Activated B cell treated with CpG ODN at 0.5 μM for 24 hours (primary cell): ENCODE measurements at regions not wholly inside any gene's neighbourhood (a gene's known extent, or its start where the extent isn't known, plus 50 kb on each side); places are given as distances from the start of the nearest gene placed in this dataset.

Source experiments
- ATAC-seq: fragments of 200-7000 bp; cut with Tn5 transposase; one replicate; pipeline ENCODE4 v1.10.0; 2021; ENCODE audit warnings: low read depth, mild to moderate bottlenecking, moderate library complexity
- CTCF ChIA-PET: fragments of 350-600 bp; sonication (Branson Sonifier 250); formaldehyde crosslinking; loops from one replicate; lab custom pipeline; 2021; ENCODE audit warnings: antibody characterized with exemption; lab: Charles Lee
- POLR2A ChIA-PET: fragments of 350-600 bp; sonication (Branson Sonifier 250); formaldehyde crosslinking; loops from one replicate; lab custom pipeline; 2021; ENCODE audit warnings: antibody characterized with exemption; lab: Charles Lee
- DNase-seq: peaks from one replicate; pipeline ENCODE4 v3.0.0; 2022
- H3K27ac Mint-ChIP-seq: one replicate; pipeline ENCODE4 v1.8.0; 2020; ENCODE audit warnings: mixed read lengths
- H3K27me3 Mint-ChIP-seq: one replicate; pipeline ENCODE4 v1.8.0; 2021; ENCODE audit warnings: mixed read lengths
- H3K36me3 Mint-ChIP-seq: one replicate; pipeline ENCODE4 v1.8.0; 2021; ENCODE audit warnings: low read depth, mixed read lengths
- H3K4me1 Mint-ChIP-seq: one replicate; pipeline ENCODE4 v1.8.0; 2021; ENCODE audit warnings: mixed read lengths
- H3K4me3 Mint-ChIP-seq: one replicate; pipeline ENCODE4 v1.8.0; 2020; ENCODE audit warnings: mild to moderate bottlenecking, mixed read lengths
- H3K9me3 Mint-ChIP-seq: one replicate; pipeline ENCODE4 v1.8.0; 2020; ENCODE audit warnings: mixed read lengths
- intact Hi-C: fragments of 100-400 bp; cut with micrococcal nuclease; formaldehyde crosslinking; loops from one replicate; pipeline ENCODE4 v1.15.1; 2024
- TF ChIP-seq, protein P1 (sequence below): fragments of 200-600 bp; IDR thresholded peaks from one replicate; pipeline ENCODE4 v1.8.0; 2022; ENCODE audit warnings: antibody characterized with exemption, mild to moderate bottlenecking

DNA sequence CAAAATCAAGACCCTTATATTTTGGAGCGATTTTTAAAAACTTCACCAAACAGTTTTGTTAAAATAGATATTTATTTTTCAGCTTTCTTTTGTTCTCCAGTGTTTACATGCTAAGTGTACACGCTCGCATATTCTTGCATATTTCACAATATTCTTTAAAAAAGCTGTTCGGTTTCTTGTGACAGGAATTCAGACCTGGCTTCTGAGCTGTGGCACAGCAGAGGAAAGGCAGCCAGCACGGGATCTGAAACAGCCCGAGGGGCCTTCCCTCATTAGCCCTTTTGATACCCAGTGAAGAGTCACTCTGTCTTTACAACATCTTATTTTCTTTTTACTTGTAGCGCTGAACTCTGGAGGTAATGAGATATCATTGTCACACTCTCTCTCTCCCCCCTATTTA is 234.0 kb downstream of the B3GLCT start:
- Mint-ChIP-seq H3K27me3 (peaks cover 7% of the 10 kb centered on the region), H3K4me1 (no peaks in the 10 kb centered on the region), H3K9me3 (no peaks in the 10 kb centered on the region), H3K36me3 (no peaks in the 10 kb centered on the region), H3K27ac (no peak overlapping the region), H3K4me3 (no peak overlapping the region)
- POLR2A ChIA-PET, result no interaction called here
- no peak for DNase-seq
- intact Hi-C loops, result loop anchor here (5.0 kb wide), 2 partner anchors 879 to 1009 kb away; no protein-coding TSS in a partner anchor
- TF ChIP-seq, protein P1, sequence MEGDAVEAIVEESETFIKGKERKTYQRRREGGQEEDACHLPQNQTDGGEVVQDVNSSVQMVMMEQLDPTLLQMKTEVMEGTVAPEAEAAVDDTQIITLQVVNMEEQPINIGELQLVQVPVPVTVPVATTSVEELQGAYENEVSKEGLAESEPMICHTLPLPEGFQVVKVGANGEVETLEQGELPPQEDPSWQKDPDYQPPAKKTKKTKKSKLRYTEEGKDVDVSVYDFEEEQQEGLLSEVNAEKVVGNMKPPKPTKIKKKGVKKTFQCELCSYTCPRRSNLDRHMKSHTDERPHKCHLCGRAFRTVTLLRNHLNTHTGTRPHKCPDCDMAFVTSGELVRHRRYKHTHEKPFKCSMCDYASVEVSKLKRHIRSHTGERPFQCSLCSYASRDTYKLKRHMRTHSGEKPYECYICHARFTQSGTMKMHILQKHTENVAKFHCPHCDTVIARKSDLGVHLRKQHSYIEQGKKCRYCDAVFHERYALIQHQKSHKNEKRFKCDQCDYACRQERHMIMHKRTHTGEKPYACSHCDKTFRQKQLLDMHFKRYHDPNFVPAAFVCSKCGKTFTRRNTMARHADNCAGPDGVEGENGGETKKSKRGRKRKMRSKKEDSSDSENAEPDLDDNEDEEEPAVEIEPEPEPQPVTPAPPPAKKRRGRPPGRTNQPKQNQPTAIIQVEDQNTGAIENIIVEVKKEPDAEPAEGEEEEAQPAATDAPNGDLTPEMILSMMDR, result no peak
- no peak for ATAC-seq
- CTCF ChIA-PET, result interaction anchor here (1.3 to 1.8 kb wide), 3 partner anchors 9 to 11 kb away, joined by 3 to 8 read pairs (median 4); no protein-coding TSS in a partner anchor

DNA sequence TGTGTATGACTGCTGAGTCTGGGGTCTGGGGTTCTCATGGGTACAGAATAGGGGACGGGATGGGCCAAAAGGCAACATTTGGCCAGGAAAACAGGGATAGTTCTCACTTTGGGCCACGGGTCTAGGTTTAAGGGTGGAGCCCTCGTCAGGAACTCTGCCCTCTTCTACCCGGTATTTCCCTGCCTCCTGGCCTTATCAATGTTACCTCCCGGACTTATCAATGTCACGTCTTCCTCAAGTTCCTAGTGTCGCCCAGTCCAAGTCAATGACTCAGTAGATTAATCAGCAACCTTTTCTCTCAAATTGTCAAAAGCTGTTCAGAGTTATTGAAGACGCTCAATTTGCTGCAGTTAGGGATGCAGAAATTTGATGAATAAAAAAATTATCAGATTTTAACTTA is 234.8 kb downstream of the B3GLCT start:
- DNase-seq (no peak), ATAC-seq (no peak)
- H3K27me3 Mint-ChIP-seq, result peaks cover 5% of the 10 kb centered on the region
- H3K36me3 Mint-ChIP-seq, result no peaks in the 10 kb centered on the region
- ChIA-PET CTCF (interaction anchor here (1.4 to 1.8 kb wide), 2 partner anchors 10 to 12 kb away, joined by 3 to 8 read pairs; no protein-coding TSS in a partner anchor), POLR2A (no interaction called here)
- H3K4me3 Mint-ChIP-seq, result no peak overlapping the region
- no peaks in the 10 kb centered on the region for H3K4me1 Mint-ChIP-seq
- no peaks in the 10 kb centered on the region for H3K9me3 Mint-ChIP-seq
- H3K27ac Mint-ChIP-seq, result no peak overlapping the region
- intact Hi-C loops, result loop anchor here (5.0 kb wide), 2 partner anchors 878 to 1008 kb away; no protein-coding TSS in a partner anchor
- TF ChIP-seq, protein P1, result no peak

DNA sequence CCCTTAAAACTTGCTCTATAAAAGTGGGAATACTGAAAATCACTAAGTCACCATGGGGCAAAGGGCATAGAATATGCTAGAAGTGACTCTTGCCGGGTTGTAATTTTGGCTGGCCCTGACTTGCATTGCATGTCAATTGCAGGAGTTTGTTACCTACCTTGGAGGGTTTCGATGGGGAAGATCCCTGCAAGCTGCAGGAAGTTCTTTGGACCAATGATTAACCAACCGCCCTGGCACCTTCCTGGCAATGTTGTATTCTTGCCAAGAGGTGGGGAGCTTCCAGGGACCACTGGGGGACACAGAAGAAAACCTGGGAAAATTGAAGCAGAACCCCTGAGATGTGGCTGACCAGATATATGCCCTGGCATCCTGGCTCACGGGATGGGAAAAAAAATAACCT is 235.8 kb downstream of the B3GLCT start:
- Mint-ChIP-seq H3K4me3 (no peak overlapping the region), H3K4me1 (no peaks in the 10 kb centered on the region), H3K27me3 (peaks cover 5% of the 10 kb centered on the region), H3K36me3 (no peaks in the 10 kb centered on the region), H3K27ac (no peak overlapping the region), H3K9me3 (no peaks in the 10 kb centered on the region)
- DNase-seq (no peak), ATAC-seq (no peak)
- ChIA-PET POLR2A (no interaction called here), CTCF (no interaction called here)
- TF ChIP-seq, protein P1, result no peak
- intact Hi-C loops, result no loop called here

DNA sequence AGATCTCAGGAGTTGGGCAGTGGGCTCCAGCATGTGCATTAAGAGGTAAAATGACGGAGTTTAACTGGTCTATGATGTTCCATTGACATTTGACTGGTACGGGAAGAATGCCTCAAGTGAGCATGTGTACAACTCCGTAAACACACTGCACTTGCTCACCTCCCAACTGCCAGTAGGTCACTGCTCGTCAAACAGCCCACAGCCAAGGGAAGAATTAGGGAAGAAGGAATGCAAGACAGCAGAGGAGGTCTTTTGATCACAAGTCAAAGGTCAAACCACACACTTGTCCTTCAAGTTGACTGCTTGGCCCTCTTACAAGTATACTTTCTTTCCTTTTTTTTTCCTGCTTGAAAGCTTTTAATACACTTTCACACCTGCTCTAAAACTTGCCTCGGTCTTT is 236.7 kb downstream of the B3GLCT start:
- H3K9me3 Mint-ChIP-seq, result no peaks in the 10 kb centered on the region
- no peak overlapping the region for H3K27ac Mint-ChIP-seq
- no peak for ATAC-seq
- TF ChIP-seq, protein P1, result no peak
- H3K4me3 Mint-ChIP-seq, result no peak overlapping the region
- no peaks in the 10 kb centered on the region for H3K4me1 Mint-ChIP-seq
- DNase-seq, result no peak
- ChIA-PET POLR2A (no interaction called here), CTCF (no interaction called here)
- intact Hi-C loops, result no loop called here
- H3K36me3 Mint-ChIP-seq, result no peaks in the 10 kb centered on the region
- peaks cover 8% of the 10 kb centered on the region for H3K27me3 Mint-ChIP-seq

DNA sequence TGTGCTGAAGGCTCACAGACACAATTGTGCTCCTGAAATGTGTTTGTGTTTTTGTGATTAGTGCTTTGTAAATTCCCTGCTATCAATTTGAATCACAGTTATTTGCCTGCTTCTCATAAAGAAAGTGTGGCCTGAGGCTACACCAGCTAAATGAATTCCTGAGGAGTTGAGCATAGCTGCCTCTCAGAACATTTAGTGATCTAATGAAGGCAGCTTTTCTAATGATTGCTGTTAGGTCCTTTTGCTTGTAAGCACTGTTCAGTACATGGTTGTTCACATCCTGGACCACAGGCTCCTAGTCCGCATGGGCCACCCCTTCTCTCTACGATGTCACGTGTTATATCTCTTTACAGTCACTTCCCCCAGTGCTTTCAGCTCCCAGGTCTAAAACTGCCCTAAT is 238.2 kb downstream of the B3GLCT start:
- no peak overlapping the region for H3K4me3 Mint-ChIP-seq
- H3K36me3 Mint-ChIP-seq, result no peaks in the 10 kb centered on the region
- CTCF ChIA-PET, result interaction anchor here (2.4 kb wide), 1 partner anchor 14 kb away, joined by 8 read pairs; no protein-coding TSS in a partner anchor
- peaks cover 6% of the 10 kb centered on the region for H3K27me3 Mint-ChIP-seq
- intact Hi-C loops, result no loop called here
- no peaks in the 10 kb centered on the region for H3K4me1 Mint-ChIP-seq
- no peaks in the 10 kb centered on the region for H3K9me3 Mint-ChIP-seq
- H3K27ac Mint-ChIP-seq, result no peak overlapping the region
- DNase-seq, result no peak
- no peak for ATAC-seq
- TF ChIP-seq, protein P1, result no peak
- POLR2A ChIA-PET, result no interaction called here
